Lower leg skin (tissue), 4 donors: ENCODE measurements at regions not wholly inside any gene's neighbourhood (a gene's known extent, or its start where the extent isn't known, plus 50 kb on each side); places are given as distances from the start of the nearest gene placed in this dataset.

ENCODE experiments used
- DNase-seq, 2 donors: peaks; one replicate each; pipeline ENCODE4 v3.0.0-alpha.2; 2019; ENCODE audit warnings: low spot score in 2 of 2
- H3K4me3 ChIP-seq: fragments of 200-600 bp; sonication (generic); 2 replicates; pipeline ENCODE4 v1.5.1; 2017; ENCODE audit warnings: mild to moderate bottlenecking, low read depth; ENCODE audit not compliant: poor library complexity, severe bottlenecking
- POLR2A ChIP-seq, 2 donors: fragments of 450-650 bp; IDR thresholded peaks; one replicate each; pipeline ENCODE4 v1.6.1; 2016 to 2017; ENCODE audit warnings: antibody characterized with exemption in 2 of 2, mild to moderate bottlenecking in 1 of 2, moderate library complexity in 1 of 2
- WGBS, 2 donors: methylation state at CpG; one replicate each; pipeline ENCODE4 v1.1.5; 2018; 5-methylcytosine and 5-hydroxymethylcytosine counted together
- intact Hi-C: fragments of 100-400 bp; cut with DNase I; formaldehyde crosslinking; loops from one replicate; pipeline ENCODE4 v1.15.0; 2023; ENCODE audit warnings: low total_unique reads
- TF ChIP-seq, protein P1 (sequence below), 3 donors: fragments of 450-650 bp; IDR thresholded peaks; one replicate each; pipeline ENCODE4 v1.5.1; 2016; ENCODE audit warnings: antibody characterized with exemption in 3 of 3, mild to moderate bottlenecking in 3 of 3, moderate library complexity in 2 of 3

DNA sequence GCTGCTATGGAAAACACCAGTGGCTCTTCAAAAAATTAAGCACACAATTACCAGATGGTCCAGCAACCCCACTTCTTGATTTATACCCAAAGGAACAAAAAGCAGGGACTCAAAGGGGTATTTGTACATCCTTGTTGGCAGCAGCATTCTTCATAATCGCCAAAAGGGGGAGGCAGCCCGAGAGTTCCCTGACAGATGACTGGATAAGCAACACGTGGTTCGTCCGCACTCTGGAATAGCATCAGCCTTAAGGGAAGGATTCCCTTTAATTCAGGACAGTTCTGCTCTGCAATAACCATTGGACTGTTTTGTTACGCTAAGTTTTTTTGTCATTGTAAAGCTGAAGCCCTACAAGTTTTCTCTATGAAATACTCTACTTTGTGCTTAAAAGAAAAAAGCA, 76.7 kb upstream of the TWIST2 start:
- DNase-seq = no peak
- 38 to 41% methylated on average over 6 of the region's 6 CpGs for WGBS, 2 donors
- TF ChIP-seq, protein P1, sequence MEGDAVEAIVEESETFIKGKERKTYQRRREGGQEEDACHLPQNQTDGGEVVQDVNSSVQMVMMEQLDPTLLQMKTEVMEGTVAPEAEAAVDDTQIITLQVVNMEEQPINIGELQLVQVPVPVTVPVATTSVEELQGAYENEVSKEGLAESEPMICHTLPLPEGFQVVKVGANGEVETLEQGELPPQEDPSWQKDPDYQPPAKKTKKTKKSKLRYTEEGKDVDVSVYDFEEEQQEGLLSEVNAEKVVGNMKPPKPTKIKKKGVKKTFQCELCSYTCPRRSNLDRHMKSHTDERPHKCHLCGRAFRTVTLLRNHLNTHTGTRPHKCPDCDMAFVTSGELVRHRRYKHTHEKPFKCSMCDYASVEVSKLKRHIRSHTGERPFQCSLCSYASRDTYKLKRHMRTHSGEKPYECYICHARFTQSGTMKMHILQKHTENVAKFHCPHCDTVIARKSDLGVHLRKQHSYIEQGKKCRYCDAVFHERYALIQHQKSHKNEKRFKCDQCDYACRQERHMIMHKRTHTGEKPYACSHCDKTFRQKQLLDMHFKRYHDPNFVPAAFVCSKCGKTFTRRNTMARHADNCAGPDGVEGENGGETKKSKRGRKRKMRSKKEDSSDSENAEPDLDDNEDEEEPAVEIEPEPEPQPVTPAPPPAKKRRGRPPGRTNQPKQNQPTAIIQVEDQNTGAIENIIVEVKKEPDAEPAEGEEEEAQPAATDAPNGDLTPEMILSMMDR (IDR thresholded peaks at IDR 0.05) = no peak
- TF ChIP-seq POLR2A (IDR thresholded peaks at IDR 0.05) = no peak
- intact Hi-C loops = no loop called here
- H3K4me3 ChIP-seq = no peak overlapping the region

DNA sequence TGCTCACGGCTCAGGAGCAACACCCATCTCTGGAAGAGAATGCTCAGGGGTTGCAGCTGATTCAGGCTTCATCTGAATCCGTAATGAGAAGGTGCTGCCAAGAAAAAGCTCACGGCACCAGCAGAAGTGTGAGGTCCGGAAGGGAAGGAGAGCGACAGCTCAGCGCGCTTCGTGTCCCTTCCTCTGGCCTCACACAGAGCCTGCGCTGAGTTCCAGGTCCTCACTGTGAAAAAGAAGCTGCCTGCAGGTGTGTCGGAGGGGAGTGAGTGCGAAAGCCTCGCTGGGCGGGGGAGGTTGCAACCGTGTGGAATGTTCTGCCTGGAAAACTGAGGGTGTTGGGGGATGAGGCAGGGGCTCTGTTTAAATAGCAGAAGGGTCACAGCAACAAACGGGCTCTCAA, 76.2 kb upstream of the TWIST2 start:
- TF ChIP-seq, protein P1 (IDR thresholded peaks at IDR 0.05) = no peak
- TF ChIP-seq POLR2A (IDR thresholded peaks at IDR 0.05) = no peak
- WGBS, 2 donors = 58 to 64% methylated on average over 15 of the region's 15 CpGs
- H3K4me3 ChIP-seq = no peak overlapping the region
- DNase-seq = no peak
- intact Hi-C loops = no loop called here

DNA sequence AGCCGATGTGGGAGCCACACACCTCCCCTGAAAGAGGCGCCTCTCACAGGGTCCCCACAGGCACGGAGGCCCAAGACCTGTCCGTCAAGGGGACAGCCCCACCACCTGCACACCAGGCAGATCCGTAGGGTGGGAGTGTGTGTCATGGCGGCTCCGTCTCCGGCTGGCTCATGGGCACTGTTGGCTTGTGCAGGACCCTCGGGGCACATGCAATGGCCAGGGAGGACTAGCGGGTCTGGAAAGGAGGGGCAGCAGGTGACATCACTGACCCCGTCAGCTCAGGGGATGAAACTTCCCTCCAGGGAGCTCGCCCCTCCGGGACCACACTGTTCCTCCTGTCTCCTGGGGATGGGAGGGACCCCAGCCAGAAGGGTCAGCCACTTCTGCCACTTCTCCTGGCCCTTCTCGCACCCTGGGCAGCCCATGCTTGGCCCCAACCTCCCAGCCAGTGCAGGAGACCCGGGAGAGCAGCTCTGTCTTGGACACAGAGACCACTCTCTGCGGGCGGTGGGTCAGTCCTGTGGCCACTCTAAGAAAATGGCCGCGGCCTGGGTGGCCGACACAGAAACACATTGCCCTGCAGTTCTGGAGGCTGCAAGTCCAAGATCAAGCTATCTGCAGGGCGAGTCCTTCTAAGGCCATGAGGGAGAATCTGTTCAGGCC, 75.1 kb upstream of the TWIST2 start:
- no peak overlapping the region for H3K4me3 ChIP-seq
- no peak for DNase-seq
- intact Hi-C loops = no loop called here
- no peak for TF ChIP-seq POLR2A (IDR thresholded peaks at IDR 0.05)
- TF ChIP-seq, protein P1 (IDR thresholded peaks at IDR 0.05) = no peak
- WGBS, 2 donors = 89 to 96% methylated on average over 15 to 17 of the region's 21 CpGs

DNA sequence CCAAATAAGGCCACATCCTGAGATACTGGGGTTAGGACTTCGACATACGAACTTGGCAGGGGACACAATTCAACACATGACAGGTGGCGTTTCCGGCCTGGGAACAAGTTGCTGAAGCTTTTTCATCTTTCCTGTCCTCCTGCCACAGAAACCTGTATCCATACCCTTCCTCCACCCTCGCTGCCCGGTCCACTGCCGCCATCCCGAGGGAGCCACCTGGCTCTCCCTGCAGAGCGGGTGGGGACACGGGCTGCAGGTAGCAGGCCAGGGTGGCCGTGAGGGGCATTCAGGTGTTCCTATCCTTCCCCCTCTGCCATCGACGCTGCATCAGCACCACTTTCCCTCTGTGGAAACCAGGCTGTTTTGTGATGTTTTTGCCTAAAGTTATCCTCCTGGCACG, 74.4 kb upstream of the TWIST2 start:
- H3K4me3 ChIP-seq = no peak overlapping the region
- whole genome bisulfite sequencing, 2 donors = 90 to 93% methylated on average over 14 of the region's 14 CpGs
- no peak for DNase-seq
- intact Hi-C loops = no loop called here
- TF ChIP-seq, protein P1 (IDR thresholded peaks at IDR 0.05) = no peak

DNA sequence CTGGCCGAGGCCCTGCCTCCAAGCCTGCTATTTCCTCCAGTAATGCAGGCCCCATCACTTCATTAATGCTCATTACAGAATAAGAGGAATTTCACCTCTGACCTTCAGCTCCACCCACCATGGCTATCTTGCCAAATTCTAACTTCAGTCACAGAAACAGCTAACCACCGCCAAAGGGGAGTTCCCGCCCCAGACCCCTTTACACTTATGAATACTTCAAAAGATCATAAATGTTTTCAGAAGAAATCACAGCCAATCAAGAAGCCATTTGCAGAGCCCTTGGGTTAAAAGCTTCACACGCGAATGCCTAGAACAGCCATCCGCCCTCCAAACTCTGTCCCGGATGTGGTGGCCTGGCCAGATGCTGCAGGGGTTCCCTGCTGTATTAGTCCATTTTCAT, 73.8 kb upstream of the TWIST2 start:
- H3K4me3 ChIP-seq = no peak overlapping the region
- DNase-seq = no peak
- 68 to 81% methylated on average over 7 of the region's 7 CpGs for WGBS, 2 donors
- intact Hi-C loops = no loop called here
- TF ChIP-seq, protein P1 (IDR thresholded peaks at IDR 0.05) = no peak
- no peak for TF ChIP-seq POLR2A (IDR thresholded peaks at IDR 0.05)

DNA sequence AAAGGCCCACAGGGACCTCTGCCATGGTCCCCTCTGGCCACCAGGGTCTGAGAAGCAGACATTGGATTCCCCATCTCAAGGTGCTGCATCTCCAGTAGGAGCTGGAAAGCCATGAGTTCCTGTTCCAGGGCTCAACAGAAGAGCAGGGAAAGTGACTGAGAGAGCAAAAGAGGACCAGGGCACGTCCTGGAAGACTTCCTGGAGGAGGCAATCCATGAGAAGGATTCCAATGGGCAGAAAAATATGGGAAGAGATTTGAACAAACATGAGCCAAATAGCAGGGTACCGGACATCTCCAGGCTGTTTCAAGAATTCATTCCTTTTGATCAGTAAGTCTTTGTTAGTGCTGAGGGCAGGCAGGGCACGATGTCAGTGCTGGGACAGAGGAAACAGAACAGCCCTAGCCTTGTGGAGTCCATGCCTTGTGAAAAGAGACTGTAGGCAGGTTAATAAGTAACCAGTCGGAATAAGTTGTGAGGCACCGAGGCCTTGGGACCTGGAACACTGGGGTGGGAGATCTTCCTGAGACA, 72.8 kb upstream of the TWIST2 start:
- TF ChIP-seq POLR2A (IDR thresholded peaks at IDR 0.05) = no peak
- TF ChIP-seq, protein P1 (IDR thresholded peaks at IDR 0.05) = no peak
- no peak for DNase-seq
- intact Hi-C loops = no loop called here
- H3K4me3 ChIP-seq = no peak overlapping the region
- WGBS, 2 donors = 89 to 94% methylated on average over 5 of the region's 5 CpGs
